ENCODE measurements at regions not wholly inside any gene's neighbourhood (a gene's known extent, or its start where the extent isn't known, plus 50 kb on each side); places are given as distances from the start of the nearest gene placed in this dataset.

GRCh38 chr16:62321606-62322005 is 285.4 kb upstream of the CDH8 start:
- Histone ChIP-seq H3K79me2 (ENCODE audit: control insufficient read depth, insufficient read depth, low read length) (no peaks in the 10 kb centered on the region), H3K27me3 (replicated peaks in 1 of 2; ENCODE audit: control insufficient read depth in 2 of 2, insufficient read depth in 2 of 2, low read length in 1 of 2) (no peaks in the 10 kb centered on the region), H3K4me3 (no peak overlapping the region), H3K9me3 (replicated peaks; ENCODE audit: control insufficient read depth, insufficient read depth, low read length) (no peaks in the 10 kb centered on the region; the same call in 2 of the 3 replicates), H4K20me1 (ENCODE audit: control insufficient read depth, insufficient read depth) (no peaks in the 10 kb centered on the region), H2AFZ (ENCODE audit: control insufficient read depth, low read depth, low read length) (no peak overlapping the region), H3K36me3 (ENCODE audit: control insufficient read depth in 2 of 2, insufficient read depth in 2 of 2, low read length in 1 of 2) (no peaks in the 10 kb centered on the region), H3K27ac (ENCODE audit: control insufficient read depth, insufficient read depth) (no peak overlapping the region), H3K4me2 (ENCODE audit: control insufficient read depth, insufficient read depth) (no peak overlapping the region), H3K4me1 (ENCODE audit: control insufficient read depth, insufficient read depth, low read length) (no peaks in the 10 kb centered on the region), H3K9ac (ENCODE audit: control insufficient read depth, insufficient read depth, low read length) (no peak overlapping the region)
- ATAC-seq, result no peak
- WGBS (ENCODE audit: insufficient coverage, insufficient replicate concordance, low lambda C conversion rate, missing lambda C conversion rate), result 17% methylated on average over 2 of the region's 2 CpGs
- in situ Hi-C loops (cut with MboI), result no loop called here
- no peak for FAIRE-seq
- TF ChIP-seq KAT2A (conservative IDR thresholded peaks at IDR 0.05; ENCODE audit: control insufficient read depth, low read depth, low read length) (no peak), MAX (IDR thresholded peaks at IDR 0.05; ENCODE audit: low read depth, low read length) (no peak), CTCF (IDR thresholded peaks at IDR 0.05 in 2 of 3, conservative IDR thresholded peaks at IDR 0.05 in 1 of 3; ENCODE audit: control insufficient read depth in 2 of 3, extremely low read depth in 1 of 3, insufficient read depth in 1 of 3, low read depth in 3 of 3, low read length in 3 of 3) (no peak)
- CTCF ChIA-PET, result no interaction called here
- POLR2A ChIA-PET, result no interaction called here
- no TSS peak for BruUV-seq (replicated peaks)
- RAD21 ChIA-PET (ENCODE audit: unreplicated experiment), result no interaction called here
- DNase-seq (ENCODE audit: low read depth, low spot score), result no peak
- intact Hi-C loops (cut with micrococcal nuclease; ENCODE audit: unreplicated experiment), result no loop called here
- SMC1A ChIA-PET (ENCODE audit: uncharacterized antibody, unreplicated experiment), result no interaction called here

- H3K4me1 ChIP-seq (ENCODE audit: control insufficient read depth, insufficient read depth, low read length), result no peaks in the 10 kb centered on the region
- ChIA-PET CTCF (no interaction called here), RAD21 (ENCODE audit: unreplicated experiment) (no interaction called here), SMC1A (ENCODE audit: uncharacterized antibody, unreplicated experiment) (interaction anchor here (1.3 kb wide), 1 partner anchor 15 kb away, joined by 3 read pairs; no protein-coding TSS in a partner anchor), POLR2A (no interaction called here)
- no peaks in the 10 kb centered on the region for H4K20me1 ChIP-seq (ENCODE audit: control insufficient read depth, insufficient read depth)
- H3K36me3 ChIP-seq (ENCODE audit: control insufficient read depth in 2 of 2, insufficient read depth in 2 of 2, low read length in 1 of 2), result no peaks in the 10 kb centered on the region
- intact Hi-C loops (cut with micrococcal nuclease; ENCODE audit: unreplicated experiment) (no loop called here), in situ Hi-C loops (cut with MboI) (no loop called here)
- H3K9me3 ChIP-seq (replicated peaks; ENCODE audit: control insufficient read depth, insufficient read depth, low read length), result no peaks in the 10 kb centered on the region
- DNase-seq (ENCODE audit: low read depth, low spot score) (no peak), FAIRE-seq (no peak), ATAC-seq (no peak)
- no peaks in the 10 kb centered on the region for H3K27me3 ChIP-seq (replicated peaks in 1 of 2; ENCODE audit: control insufficient read depth in 2 of 2, insufficient read depth in 2 of 2, low read length in 1 of 2)
- 63% methylated on average over 11 of the region's 11 CpGs for WGBS (ENCODE audit: insufficient coverage, insufficient replicate concordance, low lambda C conversion rate, missing lambda C conversion rate)
- TF ChIP-seq RB1 (IDR thresholded peaks at IDR 0.05; ENCODE audit: borderline replicate concordance), result no peak
- TF ChIP-seq NRF1 (conservative IDR thresholded peaks at IDR 0.05; ENCODE audit: low read depth, low read length), result no peak
- no peak for TF ChIP-seq POLR2AphosphoS5 (IDR thresholded peaks at IDR 0.05; ENCODE audit: low read length)
- no peak for TF ChIP-seq TCF7 (IDR thresholded peaks at IDR 0.05; ENCODE audit: borderline replicate concordance)
- TF ChIP-seq SUPT20H (IDR thresholded peaks at IDR 0.05; ENCODE audit: borderline replicate concordance, control insufficient read depth, low read depth, low read length), result no peak
- H3K9ac ChIP-seq (ENCODE audit: control insufficient read depth, insufficient read depth, low read length), result no peak overlapping the region
- H3K79me2 ChIP-seq (ENCODE audit: control insufficient read depth, insufficient read depth, low read length), result no peaks in the 10 kb centered on the region
- no TSS peak for BruUV-seq (replicated peaks)
- H3K27ac ChIP-seq (ENCODE audit: control insufficient read depth, insufficient read depth), result no peak overlapping the region
- no peak overlapping the region for H3K4me2 ChIP-seq (ENCODE audit: control insufficient read depth, insufficient read depth)
- no peak overlapping the region for H2AFZ ChIP-seq (ENCODE audit: control insufficient read depth, low read depth, low read length)
- no peak overlapping the region for H3K4me3 ChIP-seq
Observed at GRCh38 chr16:62298600-62298999, 262.4 kb upstream of the CDH8 start.
